Esophagus (tissue), 2 donors: ENCODE measurements at regions not wholly inside any gene's neighbourhood (a gene's known extent, or its start where the extent isn't known, plus 50 kb on each side); places are given as distances from the start of the nearest gene placed in this dataset.
"Not testable (repeated sequence)": the region's sequence is repeated elsewhere in the genome, so short reads cannot be mapped to it uniquely, and the experiment has no call there.

ENCODE experiments used
- H3K27ac ChIP-seq, 2 donors: one replicate each; pipeline ENCODE4 v1.5.1; 2013; ENCODE audit warnings: low read depth in 2 of 2, mild to moderate bottlenecking in 2 of 2, inconsistent platforms in 1 of 2, low read length in 1 of 2, moderate library complexity in 1 of 2
- H3K27me3 ChIP-seq, 2 donors: one replicate each; pipeline ENCODE4 v1.6.1; 2013; ENCODE audit warnings: low read length in 2 of 2, control low read depth in 1 of 2, mild to moderate bottlenecking in 1 of 2; ENCODE audit not compliant: insufficient read depth in 2 of 2, control insufficient read depth in 1 of 2
- H3K36me3 ChIP-seq, 2 donors: one replicate each; pipeline ENCODE4 v1.6.1; 2013; ENCODE audit warnings: low read length in 1 of 2; ENCODE audit not compliant: control insufficient read depth in 2 of 2, insufficient read depth in 2 of 2
- H3K4me1 ChIP-seq, 2 donors: one replicate each; pipeline ENCODE4 v1.6.1; 2013; ENCODE audit warnings: low read length in 1 of 2; ENCODE audit not compliant: control insufficient read depth in 2 of 2, insufficient read depth in 2 of 2
- H3K4me3 ChIP-seq, 2 donors: one replicate each; pipeline ENCODE4 v1.5.1; 2013; ENCODE audit warnings: low read length in 2 of 2, mild to moderate bottlenecking in 2 of 2, low read depth in 1 of 2, moderate library complexity in 1 of 2
- H3K9me3 ChIP-seq, 2 donors: one replicate each; pipeline ENCODE4 v1.6.1; 2013; ENCODE audit warnings: mild to moderate bottlenecking in 2 of 2, low read depth in 1 of 2, low read length in 1 of 2, moderate library complexity in 1 of 2; ENCODE audit not compliant: control insufficient read depth in 2 of 2, insufficient read depth in 1 of 2
- WGBS, 2 donors: extraction: QIAGEN DNeasy Blood & Tissue Kit; methylation state at CpG; one replicate each; pipeline ENCODE4 v1.1.7; 2013; 5-methylcytosine and 5-hydroxymethylcytosine counted together
- donor health status: healthy with polysubstance abuse.
- donor health status: Bipolar disorder and iron deficiency.

DNA sequence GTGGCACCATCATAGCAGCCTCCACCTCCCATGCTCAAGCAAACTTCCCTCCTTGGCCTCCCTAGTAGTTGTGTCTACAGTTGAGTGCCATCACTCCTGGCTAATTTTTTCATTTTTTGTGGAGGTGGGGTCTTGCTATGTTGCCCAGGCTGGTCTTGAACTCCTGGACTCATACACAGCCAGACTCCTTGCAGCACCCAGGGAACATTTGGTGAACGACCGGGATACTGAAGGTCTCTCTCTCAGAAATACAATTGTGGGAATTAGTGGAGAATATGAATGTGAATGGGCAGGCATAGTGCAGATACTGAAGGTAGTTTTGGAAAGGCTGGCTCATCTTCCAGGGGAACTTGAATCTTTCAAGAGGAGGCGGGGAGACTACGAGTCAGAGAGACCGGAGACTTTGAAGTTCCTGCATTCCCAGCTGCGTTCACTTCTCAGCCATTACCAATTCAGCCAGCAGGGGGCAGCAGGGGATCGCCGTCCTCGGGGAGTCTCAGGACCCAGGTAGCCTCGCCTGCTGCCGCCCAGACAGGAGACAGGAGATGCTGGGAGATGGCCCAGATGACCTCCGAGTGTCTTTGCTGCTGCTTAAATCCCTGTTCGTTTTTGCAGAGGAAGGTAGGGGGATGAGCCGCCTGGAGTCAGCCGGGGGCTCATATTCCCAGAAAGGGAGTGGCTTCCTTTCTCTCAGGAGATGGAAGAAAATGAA is 68.6 kb downstream of the HAPSTR1 start:
- Histone ChIP-seq H3K4me3 (no peak overlapping the region), H3K27ac (no peak overlapping the region), H3K4me1 (no peaks in the 10 kb centered on the region), H3K27me3 (no peaks in the 10 kb centered on the region), H3K9me3 (no peaks in the 10 kb centered on the region), H3K36me3 (no peaks in the 10 kb centered on the region)
- 9 to 10% methylated on average over 15 of the region's 15 CpGs for WGBS, 2 donors

DNA sequence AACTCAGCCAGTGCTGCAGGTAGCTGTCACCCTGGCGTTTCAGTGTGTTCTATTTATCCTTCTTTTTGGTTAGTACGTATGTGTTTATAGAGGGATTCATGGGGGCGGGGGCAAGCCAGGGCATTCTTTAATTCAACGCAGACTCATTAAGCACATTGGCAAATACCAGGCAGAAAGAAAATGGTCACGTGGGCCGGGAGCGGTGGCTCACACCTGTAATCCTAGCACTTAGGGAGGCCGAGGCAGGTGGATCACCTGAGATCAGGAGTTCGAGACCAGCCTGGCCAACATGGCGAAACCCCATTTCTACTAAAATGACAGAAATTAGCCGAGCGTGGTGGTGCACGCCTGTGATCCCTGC is 69.1 kb downstream of the HAPSTR1 start:
- H3K27me3 ChIP-seq = no peaks in the 10 kb centered on the region
- H3K4me1 ChIP-seq = no peaks in the 10 kb centered on the region
- no peak overlapping the region for H3K27ac ChIP-seq
- H3K9me3 ChIP-seq = no peaks in the 10 kb centered on the region
- WGBS, 2 donors = 62 to 66% methylated on average over 13 of the region's 13 CpGs
- H3K4me3 ChIP-seq = no peak overlapping the region
- H3K36me3 ChIP-seq = no peaks in the 10 kb centered on the region

DNA sequence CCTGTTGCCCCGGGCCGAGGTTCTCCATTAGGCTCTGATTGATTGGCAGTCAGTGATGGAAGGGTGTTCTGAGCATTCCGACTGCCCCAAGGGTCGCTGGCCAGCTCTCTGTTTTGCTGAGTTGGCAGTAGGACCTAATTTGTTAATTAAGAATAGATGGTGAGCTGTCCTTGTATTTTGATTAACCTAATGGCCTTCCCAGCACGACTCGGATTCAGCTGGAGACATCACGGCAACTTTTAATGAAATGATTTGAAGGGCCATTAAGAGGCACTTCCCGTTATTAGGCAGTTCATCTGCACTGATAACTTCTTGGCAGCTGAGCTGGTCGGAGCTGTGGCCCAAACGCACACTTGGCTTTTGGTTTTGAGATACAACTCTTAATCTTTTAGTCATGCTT is 74.2 kb downstream of the HAPSTR1 start:
- no peaks in the 10 kb centered on the region for H3K4me1 ChIP-seq
- peaks cover 0 to 3% of the 10 kb centered on the region in 2 donors for H3K9me3 ChIP-seq
- H3K4me3 ChIP-seq = no peak overlapping the region
- WGBS, 2 donors = 70 to 75% methylated on average over 10 of the region's 10 CpGs
- no peak overlapping the region for H3K27ac ChIP-seq
- no peaks in the 10 kb centered on the region for H3K27me3 ChIP-seq
- H3K36me3 ChIP-seq = no peaks in the 10 kb centered on the region

DNA sequence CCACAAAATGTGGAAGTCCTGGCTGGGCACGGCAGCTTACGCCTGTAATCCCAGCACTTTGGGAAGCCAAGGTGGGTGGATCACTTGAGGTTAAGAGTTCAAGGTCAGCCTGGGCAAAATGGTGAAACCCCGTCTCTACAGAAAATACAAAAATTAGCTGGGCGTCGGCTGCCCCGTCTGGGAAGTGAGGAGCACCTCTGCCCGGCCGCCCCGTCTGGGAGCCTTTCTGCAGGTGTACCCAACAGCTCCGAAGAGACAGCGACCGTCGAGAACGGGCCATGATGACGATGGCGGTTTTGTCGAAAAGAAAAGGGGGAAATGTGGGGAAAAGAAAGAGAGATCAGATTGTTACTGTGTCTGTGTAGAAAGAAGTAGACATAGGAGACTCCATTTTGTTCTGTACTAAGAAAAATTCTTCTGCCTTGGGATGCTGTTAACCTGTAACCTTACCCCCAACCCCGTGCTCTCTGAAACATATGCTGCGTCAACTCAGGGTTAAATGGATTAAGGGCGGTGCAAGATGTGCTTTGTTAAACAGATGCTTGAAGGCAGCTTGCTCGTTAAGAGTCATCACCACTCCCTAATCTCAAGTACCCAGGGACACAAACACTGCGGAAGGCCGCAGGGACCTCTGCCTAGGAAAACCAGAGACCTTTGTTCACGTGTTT is 75.0 kb downstream of the HAPSTR1 start:
- H3K27ac ChIP-seq, H3K36me3 ChIP-seq, H3K9me3 ChIP-seq, H3K4me3 ChIP-seq, H3K27me3 ChIP-seq, H3K4me1 ChIP-seq: not testable (repeated sequence)
- 81 to 83% methylated on average over 20 of the region's 24 CpGs for WGBS, 2 donors

DNA sequence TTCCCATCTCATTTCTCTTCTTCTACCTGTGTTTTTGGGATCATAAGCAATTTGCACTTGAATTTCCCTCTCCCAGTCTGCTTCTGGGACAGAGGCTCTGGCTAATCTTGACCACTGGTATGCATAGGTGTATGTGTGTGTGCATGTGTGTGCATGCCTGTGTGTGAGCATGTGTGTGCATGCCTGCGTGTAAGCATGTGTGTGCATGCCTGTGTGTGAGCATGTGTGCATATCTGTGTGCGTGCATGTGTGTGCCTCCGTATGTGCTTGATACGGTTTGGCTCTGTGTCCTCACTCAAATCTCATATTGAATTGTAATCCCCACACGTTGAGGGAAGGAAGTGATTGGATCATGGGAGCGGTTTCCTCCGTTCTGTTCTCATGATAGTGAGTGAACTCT is 77.7 kb downstream of the HAPSTR1 start:
- Histone ChIP-seq H3K9me3 (peaks cover 0 to 3% of the 10 kb centered on the region in 2 donors), H3K27me3 (no peaks in the 10 kb centered on the region), H3K4me3 (no peak overlapping the region), H3K27ac (no peak overlapping the region), H3K4me1 (no peaks in the 10 kb centered on the region), H3K36me3 (no peaks in the 10 kb centered on the region)
- 79 to 80% methylated on average over 7 of the region's 7 CpGs for WGBS, 2 donors

DNA sequence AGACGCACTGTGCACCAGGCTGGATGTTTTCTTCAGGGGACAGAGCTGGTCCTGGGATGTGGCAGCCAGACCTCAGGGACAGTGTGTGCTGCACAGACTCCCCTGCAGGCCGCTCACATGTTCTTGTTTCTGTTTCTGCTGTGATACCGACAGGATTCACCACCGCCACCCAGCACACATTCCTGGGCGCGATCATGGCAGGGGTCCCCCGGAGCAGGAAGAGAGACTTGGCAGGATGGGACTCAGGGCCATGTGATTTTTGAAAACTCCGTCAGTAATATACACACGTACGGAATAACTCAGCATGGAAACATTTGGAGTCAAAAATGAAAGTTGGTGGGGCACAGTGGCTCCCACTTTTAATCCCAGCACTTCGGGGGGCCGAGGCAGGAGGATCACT is 79.0 kb downstream of the HAPSTR1 start:
- no peaks in the 10 kb centered on the region for H3K4me1 ChIP-seq
- no peak overlapping the region for H3K27ac ChIP-seq
- WGBS, 2 donors = 81 to 85% methylated on average over 12 of the region's 12 CpGs
- H3K4me3 ChIP-seq = no peak overlapping the region
- no peaks in the 10 kb centered on the region for H3K27me3 ChIP-seq
- peaks cover 0 to 3% of the 10 kb centered on the region in 2 donors for H3K9me3 ChIP-seq
- H3K36me3 ChIP-seq = no peaks in the 10 kb centered on the region

DNA sequence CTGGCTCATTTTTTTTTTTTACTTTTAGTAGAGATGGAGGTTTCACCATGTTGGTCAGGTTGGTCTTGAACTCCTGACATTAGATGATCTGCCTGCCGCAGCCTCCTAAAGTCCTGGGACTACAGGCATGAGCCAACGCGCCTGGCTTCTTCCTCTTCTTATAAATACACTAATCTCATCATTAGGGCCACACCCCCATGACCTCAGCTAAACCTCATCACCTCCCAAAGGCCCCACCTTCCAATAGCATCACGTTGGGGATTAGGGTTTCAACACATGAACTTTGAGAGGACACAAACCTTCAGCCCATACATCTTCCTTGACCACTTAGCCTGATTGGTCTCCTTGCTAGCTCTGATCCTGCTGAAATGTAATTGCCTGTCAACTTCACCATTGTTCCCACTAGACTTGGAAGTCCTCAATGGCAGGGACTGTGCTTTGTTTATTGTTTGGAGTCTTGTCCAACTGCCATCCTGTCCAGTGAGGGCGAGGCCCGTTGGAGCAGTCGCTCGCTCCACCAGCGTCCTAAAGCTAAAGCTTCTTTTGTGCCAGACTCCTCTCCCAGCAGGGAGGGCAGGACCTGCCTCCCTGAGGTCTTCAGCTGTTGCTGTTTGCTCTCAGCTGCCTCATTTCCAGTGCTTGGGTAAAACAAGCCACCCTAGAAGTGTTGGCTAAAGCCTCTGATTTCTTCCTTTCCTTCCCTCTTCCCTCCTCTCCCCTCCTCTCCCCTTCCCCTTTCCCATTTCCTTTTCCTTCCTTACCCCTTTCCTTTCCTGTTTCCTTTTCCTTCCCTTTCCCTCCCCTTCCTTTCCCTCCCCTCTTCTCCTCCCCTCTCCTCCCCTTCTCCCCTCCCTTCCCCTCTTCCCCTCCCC is 85.3 kb downstream of the HAPSTR1 start:
- Histone ChIP-seq H3K4me3 (no peak overlapping the region), H3K4me1 (no peaks in the 10 kb centered on the region), H3K9me3 (no peaks in the 10 kb centered on the region), H3K36me3 (no peaks in the 10 kb centered on the region), H3K27ac (no peak overlapping the region), H3K27me3 (no peaks in the 10 kb centered on the region)
- WGBS, 2 donors = 41 to 55% methylated on average over 9 of the region's 9 CpGs

DNA sequence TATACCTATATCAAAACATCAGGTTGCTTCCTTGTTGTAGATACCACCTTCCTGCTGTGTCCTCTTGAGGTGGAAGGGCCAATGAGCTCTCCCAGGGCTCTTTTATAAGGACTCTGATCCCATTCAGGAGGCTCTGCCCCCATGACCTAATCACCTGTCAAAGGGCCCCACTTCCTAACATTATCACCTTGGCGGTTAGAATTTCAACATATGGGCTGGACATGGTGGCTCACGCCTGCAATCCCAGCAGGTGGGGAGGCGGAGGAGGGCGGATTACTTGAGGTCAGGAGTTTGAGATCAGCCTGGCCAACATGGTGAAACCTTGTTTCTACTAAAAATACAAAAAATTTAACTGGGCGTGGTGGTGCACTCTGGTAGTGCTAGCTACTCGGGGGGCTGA is 86.4 kb downstream of the HAPSTR1 start:
- Histone ChIP-seq H3K27ac (no peak overlapping the region), H3K9me3 (no peaks in the 10 kb centered on the region), H3K36me3 (no peaks in the 10 kb centered on the region), H3K4me1 (no peaks in the 10 kb centered on the region), H3K27me3 (no peaks in the 10 kb centered on the region), H3K4me3 (no peak overlapping the region)
- WGBS, 2 donors = 74 to 76% methylated on average over 6 of the region's 6 CpGs

- Histone ChIP-seq H3K4me1 (no peaks in the 10 kb centered on the region), H3K36me3 (no peaks in the 10 kb centered on the region), H3K27me3 (no peaks in the 10 kb centered on the region), H3K9me3 (no peaks in the 10 kb centered on the region), H3K4me3 (no peak overlapping the region), H3K27ac (no peak overlapping the region)
- 80 to 84% methylated on average over 29 of the region's 29 CpGs for WGBS, 2 donors
These were observed 92.4 kb downstream of the HAPSTR1 start for GRCh38 chr16:9183682-9184353.
